ENCODE measurements at regions not wholly inside any gene's neighbourhood (a gene's known extent, or its start where the extent isn't known, plus 50 kb on each side); places are given as distances from the start of the nearest gene placed in this dataset.
"Not testable (repeated sequence)": the region's sequence is repeated elsewhere in the genome, so short reads cannot be mapped to it uniquely, and the experiment has no call there.

GRCh38 chr16:16877061-16877460 lies 498.1 kb downstream of the NPIPA7 start:
- DNase-seq (ENCODE audit: low read depth in 2 of 2), result no peak

- DNase-seq (ENCODE audit: low read depth in 2 of 2), result no peak
These were observed 500.8 kb downstream of the NPIPA7 start for GRCh38 chr16:16879567-16880251.

GRCh38 chr16:16881814-16882213 lies 502.9 kb downstream of the NPIPA7 start:
- DNase-seq (ENCODE audit: low read depth in 2 of 2), result no peak

- no peak for DNase-seq (ENCODE audit: low read depth in 2 of 2)
These were observed 503.8 kb downstream of the NPIPA7 start for GRCh38 chr16:16882766-16883165.

GRCh38 chr16:16884451-16884850 lies 505.5 kb downstream of the NPIPA7 start:
- no peak for DNase-seq (ENCODE audit: low read depth in 2 of 2)

GRCh38 chr16:16887193-16887592 lies 508.3 kb downstream of the NPIPA7 start:
- DNase-seq (ENCODE audit: low read depth in 2 of 2), result no peak

GRCh38 chr16:16890964-16891363 lies 512.0 kb downstream of the NPIPA7 start:
- DNase-seq (ENCODE audit: low read depth in 2 of 2), result no peak

GRCh38 chr16:16904601-16905000 lies 525.7 kb downstream of the NPIPA7 start:
- DNase-seq (ENCODE audit: low read depth in 2 of 2), result no peak

GRCh38 chr16:16905850-16906249 lies 526.9 kb downstream of the NPIPA7 start:
- DNase-seq (ENCODE audit: low read depth in 2 of 2), result no peak

GRCh38 chr16:16907089-16907488 lies 528.1 kb downstream of the NPIPA7 start:
- DNase-seq (ENCODE audit: low read depth in 2 of 2), result no peak

GRCh38 chr16:16908077-16908476 lies 529.1 kb downstream of the NPIPA7 start:
- DNase-seq (ENCODE audit: low read depth in 2 of 2), result no peak

- no peak for DNase-seq (ENCODE audit: low read depth in 2 of 2)
These were observed 530.2 kb downstream of the NPIPA7 start for GRCh38 chr16:16909126-16909525.

GRCh38 chr16:16910666-16911065 lies 531.7 kb downstream of the NPIPA7 start:
- no peak for DNase-seq (ENCODE audit: low read depth in 2 of 2)

- no peak for DNase-seq (ENCODE audit: low read depth in 2 of 2)
These were observed 536.8 kb downstream of the NPIPA7 start for GRCh38 chr16:16915771-16916170.

- DNase-seq (ENCODE audit: low read depth in 2 of 2), result no peak
These were observed 538.3 kb downstream of the NPIPA7 start for GRCh38 chr16:16917191-16917785.

GRCh38 chr16:16923479-16923878 lies 544.5 kb downstream of the NPIPA7 start:
- DNase-seq (ENCODE audit: low read depth in 2 of 2), result no peak

GRCh38 chr16:16924613-16925012 lies 545.7 kb downstream of the NPIPA7 start:
- no peak for DNase-seq (ENCODE audit: low read depth in 2 of 2)

GRCh38 chr16:16925432-16925831 lies 545.3 kb downstream of the XYLT1 start:
- no peak for DNase-seq (ENCODE audit: low read depth in 2 of 2)

- no peak for DNase-seq (ENCODE audit: low read depth in 2 of 2)
These were observed 542.1 kb downstream of the XYLT1 start for GRCh38 chr16:16928532-16929109.

- DNase-seq (ENCODE audit: low read depth in 2 of 2), result no peak
These were observed 540.3 kb downstream of the XYLT1 start for GRCh38 chr16:16930309-16931000.

GRCh38 chr16:16933861-16934260 lies 536.9 kb downstream of the XYLT1 start:
- DNase-seq (ENCODE audit: low read depth in 2 of 2), result no peak

- DNase-seq (ENCODE audit: low read depth in 2 of 2), result no peak
These were observed 536.1 kb downstream of the XYLT1 start for GRCh38 chr16:16934660-16935059.

- DNase-seq (ENCODE audit: low read depth in 2 of 2), result not testable (repeated sequence)
These were observed 534.9 kb downstream of the XYLT1 start for GRCh38 chr16:16935909-16936308.

All from fibroblast of skin of left quadriceps (primary cell).